ENCODE measurements at regions not wholly inside any gene's neighbourhood (a gene's known extent, or its start where the extent isn't known, plus 50 kb on each side); places are given as distances from the start of the nearest gene placed in this dataset.
"Not testable (repeated sequence)": the region's sequence is repeated elsewhere in the genome, so short reads cannot be mapped to it uniquely, and the experiment has no call there.

DNA sequence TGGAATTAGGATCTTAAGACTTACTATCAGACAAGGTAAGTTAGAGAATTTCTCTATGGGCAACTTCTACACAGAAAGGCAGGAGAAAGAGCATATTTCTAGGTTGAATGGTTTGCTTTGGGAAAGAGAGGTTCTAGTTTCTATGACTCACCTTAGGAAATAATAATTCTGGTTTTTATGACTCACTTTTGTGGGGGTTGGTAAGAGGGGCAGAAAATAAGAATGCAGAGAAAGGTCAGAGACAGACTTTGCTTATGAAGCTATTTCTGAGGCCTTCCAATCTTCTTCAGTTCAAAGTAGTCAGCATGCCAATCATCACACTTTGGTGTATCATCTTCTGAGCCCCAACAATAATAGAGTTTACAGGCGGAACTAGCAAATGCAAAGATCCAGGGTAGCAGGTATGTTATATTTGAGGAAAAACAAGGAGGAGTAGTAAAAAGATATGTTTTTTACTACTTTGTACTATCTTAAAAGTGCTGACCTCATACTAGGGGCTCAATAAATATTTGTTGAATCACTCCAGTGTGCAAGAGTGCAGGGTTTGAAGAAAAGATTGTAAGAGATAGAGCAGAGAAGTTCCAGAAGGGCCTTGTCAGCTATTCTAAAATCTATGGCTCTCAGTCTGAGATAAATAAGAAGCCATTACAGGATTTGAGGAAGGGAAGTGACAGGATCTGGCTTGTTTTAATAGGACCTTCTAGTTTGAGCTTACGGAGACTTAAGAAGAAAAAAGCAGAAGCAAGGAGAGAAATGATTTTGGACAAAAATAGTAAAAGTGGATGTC is 56.7 kb upstream of the LRFN5 start:
- Histone ChIP-seq H3K36me3 (ENCODE audit: insufficient read depth, low read length) (no peaks in the 10 kb centered on the region), H3K9ac (ENCODE audit: insufficient read length) (no peak overlapping the region), H3K9me3 (ENCODE audit: low read depth, low read length) (no peaks in the 10 kb centered on the region), H3K4me3 (no peak overlapping the region), H3K27ac (no peak overlapping the region)
- TF ChIP-seq POLR2AphosphoS5 (IDR thresholded peaks at IDR 0.05; ENCODE audit: borderline replicate concordance, low read depth, low read length) (no peak), EZH2 (IDR thresholded peaks at IDR 0.05) (no peak), FOXP2 (optimal IDR thresholded peaks at IDR 0.05; ENCODE audit: control extremely low read depth, extremely low read length, insufficient read depth) (no peak)
- no peak for DNase-seq (ENCODE audit: low read depth, low spot score)

DNA sequence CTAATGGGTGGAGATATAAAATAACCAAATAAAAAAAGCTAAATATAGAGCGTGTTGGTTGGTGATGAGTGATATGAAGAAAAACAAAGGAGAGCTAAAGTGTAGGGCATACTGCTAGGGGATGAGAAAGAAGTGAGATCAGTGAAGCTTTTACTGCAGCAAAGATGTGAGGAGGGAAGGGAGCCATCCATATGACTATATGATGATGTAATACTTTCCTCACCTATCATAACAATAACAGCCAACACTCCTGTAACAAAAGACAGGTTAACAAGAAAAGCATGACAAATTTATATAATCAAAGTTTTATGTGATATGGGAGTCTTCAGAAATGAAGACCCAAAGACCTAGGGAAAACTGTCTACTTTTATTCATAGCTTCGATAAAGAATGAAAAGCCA is 57.4 kb upstream of the LRFN5 start:
- H3K27ac ChIP-seq: no peak overlapping the region
- TF ChIP-seq EZH2 (IDR thresholded peaks at IDR 0.05): no peak
- no peak for TF ChIP-seq FOXP2 (optimal IDR thresholded peaks at IDR 0.05; ENCODE audit: control extremely low read depth, extremely low read length, insufficient read depth)
- TF ChIP-seq POLR2AphosphoS5 (IDR thresholded peaks at IDR 0.05; ENCODE audit: borderline replicate concordance, low read depth, low read length): no peak
- no peak overlapping the region for H3K9ac ChIP-seq (ENCODE audit: insufficient read length)
- no peak for DNase-seq (ENCODE audit: low read depth, low spot score)
- H3K9me3 ChIP-seq (ENCODE audit: low read depth, low read length): no peaks in the 10 kb centered on the region
- no peak overlapping the region for H3K4me3 ChIP-seq
- no peaks in the 10 kb centered on the region for H3K36me3 ChIP-seq (ENCODE audit: insufficient read depth, low read length)

DNA sequence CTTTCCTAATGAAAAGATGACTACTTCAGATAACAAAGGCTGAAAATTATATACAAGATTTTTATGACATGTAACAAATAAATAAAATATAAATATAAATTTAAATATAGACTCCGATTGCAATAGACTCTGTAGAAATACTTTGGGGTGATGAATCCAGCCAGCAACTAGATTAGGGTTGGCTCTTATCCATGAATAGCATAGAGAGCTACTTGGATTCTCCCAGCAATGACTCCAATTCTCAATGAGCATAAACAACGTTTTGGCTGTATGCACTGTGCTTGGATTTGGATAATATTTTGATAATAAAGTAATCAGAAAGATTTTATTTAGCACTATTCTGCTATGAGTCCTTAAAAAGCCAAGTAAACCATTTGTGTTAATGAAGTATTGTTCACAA is 58.0 kb upstream of the LRFN5 start:
- DNase-seq (ENCODE audit: low read depth, low spot score): no peak
- Histone ChIP-seq H3K9ac (ENCODE audit: insufficient read length) (no peak overlapping the region), H3K27ac (no peak overlapping the region), H3K4me3 (no peak overlapping the region), H3K9me3 (ENCODE audit: low read depth, low read length) (no peaks in the 10 kb centered on the region), H3K36me3 (ENCODE audit: insufficient read depth, low read length) (no peaks in the 10 kb centered on the region)
- TF ChIP-seq FOXP2 (optimal IDR thresholded peaks at IDR 0.05; ENCODE audit: control extremely low read depth, extremely low read length, insufficient read depth) (no peak), EZH2 (IDR thresholded peaks at IDR 0.05) (no peak), POLR2AphosphoS5 (IDR thresholded peaks at IDR 0.05; ENCODE audit: borderline replicate concordance, low read depth, low read length) (no peak)

DNA sequence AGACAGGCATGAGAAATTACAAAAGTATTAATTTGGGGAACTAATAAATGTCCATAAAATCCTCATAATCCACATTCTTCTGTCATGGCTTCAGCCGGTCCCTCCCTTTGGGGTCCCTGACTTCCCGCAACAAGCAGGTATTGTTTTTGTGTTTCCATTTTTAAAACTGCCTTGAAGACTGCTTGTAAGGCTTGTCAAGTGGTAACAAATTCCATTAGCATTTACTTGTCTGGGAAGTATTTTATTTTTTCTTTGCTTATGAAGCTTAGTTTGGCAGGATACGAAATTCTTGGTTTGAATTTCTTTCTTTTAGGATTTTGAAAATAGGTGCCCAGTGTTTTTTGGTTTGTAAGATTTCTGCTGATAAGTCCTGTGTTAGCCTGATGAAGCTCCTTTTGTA is 65.3 kb upstream of the LRFN5 start:
- no peak for DNase-seq (ENCODE audit: low read depth, low spot score)
- 0 out of 2 replicates have a peak, but pooled peaks cover 6% of the 10 kb centered on the region for H3K9me3 ChIP-seq (ENCODE audit: low read depth, low read length)
- H3K27ac ChIP-seq: no peak overlapping the region
- TF ChIP-seq FOXP2 (optimal IDR thresholded peaks at IDR 0.05; ENCODE audit: control extremely low read depth, extremely low read length, insufficient read depth) (no peak), POLR2AphosphoS5 (IDR thresholded peaks at IDR 0.05; ENCODE audit: borderline replicate concordance, low read depth, low read length) (no peak), EZH2 (IDR thresholded peaks at IDR 0.05) (no peak)
- H3K9ac ChIP-seq (ENCODE audit: insufficient read length): no peak overlapping the region
- no peak overlapping the region for H3K4me3 ChIP-seq
- no peaks in the 10 kb centered on the region for H3K36me3 ChIP-seq (ENCODE audit: insufficient read depth, low read length)

DNA sequence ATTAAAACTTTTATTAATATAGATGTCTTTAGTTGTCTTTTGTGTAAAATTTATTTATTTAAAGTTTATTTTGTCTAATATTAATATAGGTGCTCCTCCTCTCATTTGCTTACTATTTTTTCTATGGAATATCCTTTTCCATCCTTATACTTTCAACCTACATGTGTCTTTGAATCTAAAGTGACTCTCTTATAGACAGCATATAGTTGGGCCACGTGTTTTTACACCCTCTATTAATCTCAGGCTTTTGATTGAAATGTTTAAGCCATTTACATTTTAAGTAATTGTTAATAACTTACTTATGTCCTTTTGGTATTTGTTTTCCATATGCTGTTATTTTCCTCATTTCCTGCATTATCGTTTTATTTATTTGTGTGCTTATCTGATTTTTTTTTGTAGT is 74.4 kb upstream of the LRFN5 start:
- TF ChIP-seq POLR2AphosphoS5 (IDR thresholded peaks at IDR 0.05; ENCODE audit: borderline replicate concordance, low read depth, low read length) (no peak), FOXP2 (optimal IDR thresholded peaks at IDR 0.05; ENCODE audit: control extremely low read depth, extremely low read length, insufficient read depth) (no peak), EZH2 (IDR thresholded peaks at IDR 0.05) (no peak)
- no peak overlapping the region for H3K9ac ChIP-seq (ENCODE audit: insufficient read length)
- no peak overlapping the region for H3K27ac ChIP-seq
- DNase-seq (ENCODE audit: low read depth, low spot score): no peak
- no peaks in the 10 kb centered on the region for H3K36me3 ChIP-seq (ENCODE audit: insufficient read depth, low read length)
- no peak overlapping the region for H3K4me3 ChIP-seq
- peaks cover 3% of the 10 kb centered on the region; the same call in 1 of the 2 replicates for H3K9me3 ChIP-seq (ENCODE audit: low read depth, low read length)

DNA sequence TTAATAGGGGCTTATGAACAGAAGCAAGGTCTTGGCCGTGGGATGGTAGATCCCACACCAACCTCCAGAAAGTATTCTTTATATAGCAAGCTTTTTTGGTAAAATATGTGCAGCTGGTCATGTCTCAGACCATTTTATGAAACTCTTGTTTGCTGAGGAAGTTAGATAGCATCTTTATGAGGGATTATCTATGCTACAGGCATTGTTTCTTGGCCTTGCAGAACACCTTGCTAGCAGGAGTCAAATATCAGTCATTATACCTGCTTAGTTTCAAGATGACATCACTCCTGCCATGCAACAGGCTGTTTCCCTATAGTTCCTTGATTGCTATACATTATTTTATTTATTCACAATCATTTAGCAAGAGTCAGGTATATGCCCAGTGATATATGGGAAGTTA is 84.8 kb upstream of the LRFN5 start:
- H3K4me3 ChIP-seq: no peak overlapping the region
- H3K9ac ChIP-seq (ENCODE audit: insufficient read length): no peak overlapping the region
- H3K27ac ChIP-seq: no peak overlapping the region
- H3K9me3 ChIP-seq (ENCODE audit: low read depth, low read length): no peaks in the 10 kb centered on the region
- no peak for DNase-seq (ENCODE audit: low read depth, low spot score)
- TF ChIP-seq FOXP2 (optimal IDR thresholded peaks at IDR 0.05; ENCODE audit: control extremely low read depth, extremely low read length, insufficient read depth) (no peak), EZH2 (IDR thresholded peaks at IDR 0.05) (no peak), POLR2AphosphoS5 (IDR thresholded peaks at IDR 0.05; ENCODE audit: borderline replicate concordance, low read depth, low read length) (no peak)
- no peaks in the 10 kb centered on the region for H3K36me3 ChIP-seq (ENCODE audit: insufficient read depth, low read length)

DNA sequence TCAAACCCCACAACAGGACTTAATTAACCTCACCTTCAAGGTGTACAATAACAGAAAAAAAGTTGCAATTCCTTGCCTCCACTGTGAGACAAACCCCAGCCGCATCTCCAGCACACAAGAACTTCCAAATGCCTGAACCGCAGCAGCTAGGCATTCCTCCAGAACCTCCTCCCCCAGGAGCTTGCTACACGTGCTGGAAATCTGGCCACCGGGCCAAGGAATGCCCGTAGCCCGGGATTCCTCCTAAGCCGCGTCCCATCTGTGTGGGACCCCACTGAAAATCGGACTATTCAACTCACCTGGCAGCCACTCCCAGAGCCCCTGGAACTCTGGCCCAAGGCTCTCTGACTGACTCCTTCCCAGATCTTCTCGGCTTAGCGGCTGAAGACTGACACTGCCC is 88.6 kb upstream of the LRFN5 start:
- not testable (repeated sequence) for H3K9me3 ChIP-seq (ENCODE audit: low read depth, low read length); H3K4me3 ChIP-seq; DNase-seq (ENCODE audit: low read depth, low spot score); H3K27ac ChIP-seq; H3K9ac ChIP-seq (ENCODE audit: insufficient read length); H3K36me3 ChIP-seq (ENCODE audit: insufficient read depth, low read length)

DNA sequence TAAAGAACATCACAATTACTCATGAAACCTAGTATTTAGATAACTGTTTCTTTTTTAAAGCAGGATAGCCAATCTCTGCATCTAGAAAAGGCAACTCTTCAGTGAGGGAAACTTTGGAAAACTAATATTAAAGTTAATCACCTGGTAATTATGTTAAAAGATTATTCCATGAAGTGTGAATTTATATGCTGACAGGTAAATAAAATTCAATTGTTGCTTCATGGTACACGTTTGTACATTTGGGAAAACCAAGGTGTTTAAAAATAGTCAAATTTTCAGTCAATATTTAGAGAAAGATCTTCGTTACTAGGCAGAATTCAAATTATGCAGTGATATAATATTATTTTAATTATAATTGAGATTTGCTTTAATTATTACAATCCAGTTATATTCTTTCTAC is 100.1 kb upstream of the LRFN5 start:
- Histone ChIP-seq H3K36me3 (ENCODE audit: insufficient read depth, low read length) (no peaks in the 10 kb centered on the region), H3K27ac (no peak overlapping the region), H3K9me3 (ENCODE audit: low read depth, low read length) (no peaks in the 10 kb centered on the region), H3K4me3 (no peak overlapping the region), H3K9ac (ENCODE audit: insufficient read length) (no peak overlapping the region)
- DNase-seq (ENCODE audit: low read depth, low spot score): no peak
- TF ChIP-seq FOXP2 (optimal IDR thresholded peaks at IDR 0.05; ENCODE audit: control extremely low read depth, extremely low read length, insufficient read depth) (no peak), POLR2AphosphoS5 (IDR thresholded peaks at IDR 0.05; ENCODE audit: borderline replicate concordance, low read depth, low read length) (no peak), EZH2 (IDR thresholded peaks at IDR 0.05) (no peak)

DNA sequence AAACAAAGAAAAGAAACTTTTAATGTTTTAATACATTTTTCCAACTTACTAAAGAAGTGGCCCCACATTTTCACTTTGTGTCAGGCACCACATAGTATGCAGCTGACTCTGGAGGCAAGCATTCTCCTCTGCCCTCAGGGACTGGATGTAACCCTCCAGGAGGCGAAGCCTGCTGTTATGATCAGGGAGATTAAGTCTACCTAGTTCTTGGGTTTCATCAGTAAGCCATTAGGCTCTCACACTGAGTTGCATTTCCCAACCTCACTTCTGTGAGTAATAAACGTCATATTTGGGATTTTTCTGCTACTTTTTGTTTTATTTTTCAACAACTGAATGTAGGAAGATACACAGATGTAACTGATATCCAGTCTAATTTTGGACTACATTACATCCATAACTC is 101.2 kb upstream of the LRFN5 start:
- H3K36me3 ChIP-seq (ENCODE audit: insufficient read depth, low read length): no peaks in the 10 kb centered on the region
- no peak overlapping the region for H3K4me3 ChIP-seq
- H3K9me3 ChIP-seq (ENCODE audit: low read depth, low read length): no peaks in the 10 kb centered on the region
- no peak for TF ChIP-seq EZH2 (IDR thresholded peaks at IDR 0.05)
- TF ChIP-seq POLR2AphosphoS5 (IDR thresholded peaks at IDR 0.05; ENCODE audit: borderline replicate concordance, low read depth, low read length): no peak
- TF ChIP-seq FOXP2 (optimal IDR thresholded peaks at IDR 0.05; ENCODE audit: control extremely low read depth, extremely low read length, insufficient read depth): no peak
- DNase-seq (ENCODE audit: low read depth, low spot score): peak; percentile 45
- no peak overlapping the region for H3K27ac ChIP-seq
- H3K9ac ChIP-seq (ENCODE audit: insufficient read length): no peak overlapping the region
